ENCODE measurements at regions not wholly inside any gene's neighbourhood (a gene's known extent, or its start where the extent isn't known, plus 50 kb on each side); places are given as distances from the start of the nearest gene placed in this dataset.

DNA sequence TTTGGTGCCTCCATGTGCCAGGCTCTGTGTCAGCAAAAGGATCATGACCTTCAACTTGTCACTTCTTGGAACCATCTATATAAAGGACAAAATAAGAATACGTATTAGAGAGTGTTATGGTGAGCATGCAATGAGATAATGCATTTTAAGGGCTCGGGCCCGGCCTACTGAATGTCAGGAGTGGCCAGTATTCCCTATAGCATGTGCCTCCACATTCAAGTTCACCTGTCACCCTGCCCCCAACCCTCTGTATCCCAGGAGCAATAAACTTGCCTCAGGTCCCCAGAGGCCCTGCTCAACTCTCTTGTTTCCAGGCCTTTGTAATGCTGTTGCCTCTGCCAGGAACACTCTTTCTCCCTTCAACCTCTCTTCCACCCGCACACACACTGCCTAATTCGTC is 90.2 kb upstream of the SLC6A11 start (continued):
- TF ChIP-seq, protein P1, sequence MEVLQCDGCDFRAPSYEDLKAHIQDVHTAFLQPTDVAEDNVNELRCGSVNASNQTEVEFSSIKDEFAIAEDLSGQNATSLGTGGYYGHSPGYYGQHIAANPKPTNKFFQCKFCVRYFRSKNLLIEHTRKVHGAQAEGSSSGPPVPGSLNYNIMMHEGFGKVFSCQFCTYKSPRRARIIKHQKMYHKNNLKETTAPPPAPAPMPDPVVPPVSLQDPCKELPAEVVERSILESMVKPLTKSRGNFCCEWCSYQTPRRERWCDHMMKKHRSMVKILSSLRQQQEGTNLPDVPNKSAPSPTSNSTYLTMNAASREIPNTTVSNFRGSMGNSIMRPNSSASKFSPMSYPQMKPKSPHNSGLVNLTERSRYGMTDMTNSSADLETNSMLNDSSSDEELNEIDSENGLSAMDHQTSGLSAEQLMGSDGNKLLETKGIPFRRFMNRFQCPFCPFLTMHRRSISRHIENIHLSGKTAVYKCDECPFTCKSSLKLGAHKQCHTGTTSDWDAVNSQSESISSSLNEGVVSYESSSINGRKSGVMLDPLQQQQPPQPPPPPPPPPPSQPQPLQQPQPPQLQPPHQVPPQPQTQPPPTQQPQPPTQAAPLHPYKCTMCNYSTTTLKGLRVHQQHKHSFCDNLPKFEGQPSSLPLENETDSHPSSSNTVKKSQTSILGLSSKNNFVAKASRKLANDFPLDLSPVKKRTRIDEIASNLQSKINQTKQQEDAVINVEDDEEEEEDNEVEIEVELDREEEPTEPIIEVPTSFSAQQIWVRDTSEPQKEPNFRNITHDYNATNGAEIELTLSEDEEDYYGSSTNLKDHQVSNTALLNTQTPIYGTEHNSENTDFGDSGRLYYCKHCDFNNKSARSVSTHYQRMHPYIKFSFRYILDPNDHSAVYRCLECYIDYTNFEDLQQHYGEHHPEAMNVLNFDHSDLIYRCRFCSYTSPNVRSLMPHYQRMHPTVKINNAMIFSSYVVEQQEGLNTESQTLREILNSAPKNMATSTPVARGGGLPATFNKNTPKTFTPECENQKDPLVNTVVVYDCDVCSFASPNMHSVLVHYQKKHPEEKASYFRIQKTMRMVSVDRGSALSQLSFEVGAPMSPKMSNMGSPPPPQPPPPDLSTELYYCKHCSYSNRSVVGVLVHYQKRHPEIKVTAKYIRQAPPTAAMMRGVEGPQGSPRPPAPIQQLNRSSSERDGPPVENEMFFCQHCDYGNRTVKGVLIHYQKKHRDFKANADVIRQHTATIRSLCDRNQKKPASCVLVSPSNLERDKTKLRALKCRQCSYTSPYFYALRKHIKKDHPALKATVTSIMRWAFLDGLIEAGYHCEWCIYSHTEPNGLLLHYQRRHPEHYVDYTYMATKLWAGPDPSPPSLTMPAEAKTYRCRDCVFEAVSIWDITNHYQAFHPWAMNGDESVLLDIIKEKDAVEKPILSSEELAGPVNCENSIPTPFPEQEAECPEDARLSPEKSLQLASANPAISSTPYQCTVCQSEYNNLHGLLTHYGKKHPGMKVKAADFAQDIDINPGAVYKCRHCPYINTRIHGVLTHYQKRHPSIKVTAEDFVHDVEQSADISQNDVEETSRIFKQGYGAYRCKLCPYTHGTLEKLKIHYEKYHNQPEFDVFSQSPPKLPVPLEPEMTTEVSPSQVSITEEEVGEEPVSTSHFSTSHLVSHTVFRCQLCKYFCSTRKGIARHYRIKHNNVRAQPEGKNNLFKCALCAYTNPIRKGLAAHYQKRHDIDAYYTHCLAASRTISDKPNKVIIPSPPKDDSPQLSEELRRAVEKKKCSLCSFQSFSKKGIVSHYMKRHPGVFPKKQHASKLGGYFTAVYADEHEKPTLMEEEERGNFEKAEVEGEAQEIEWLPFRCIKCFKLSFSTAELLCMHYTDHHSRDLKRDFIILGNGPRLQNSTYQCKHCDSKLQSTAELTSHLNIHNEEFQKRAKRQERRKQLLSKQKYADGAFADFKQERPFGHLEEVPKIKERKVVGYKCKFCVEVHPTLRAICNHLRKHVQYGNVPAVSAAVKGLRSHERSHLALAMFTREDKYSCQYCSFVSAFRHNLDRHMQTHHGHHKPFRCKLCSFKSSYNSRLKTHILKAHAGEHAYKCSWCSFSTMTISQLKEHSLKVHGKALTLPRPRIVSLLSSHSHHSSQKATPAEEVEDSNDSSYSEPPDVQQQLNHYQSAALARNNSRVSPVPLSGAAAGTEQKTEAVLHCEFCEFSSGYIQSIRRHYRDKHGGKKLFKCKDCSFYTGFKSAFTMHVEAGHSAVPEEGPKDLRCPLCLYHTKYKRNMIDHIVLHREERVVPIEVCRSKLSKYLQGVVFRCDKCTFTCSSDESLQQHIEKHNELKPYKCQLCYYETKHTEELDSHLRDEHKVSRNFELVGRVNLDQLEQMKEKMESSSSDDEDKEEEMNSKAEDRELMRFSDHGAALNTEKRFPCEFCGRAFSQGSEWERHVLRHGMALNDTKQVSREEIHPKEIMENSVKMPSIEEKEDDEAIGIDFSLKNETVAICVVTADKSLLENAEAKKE (CRISPR knock-in tag; IDR thresholded peaks at IDR 0.05): no peak
- TF ChIP-seq STAT1 (IDR thresholded peaks at IDR 0.05; ENCODE audit: unreplicated experiment) (no peak), NANOG (IDR thresholded peaks at IDR 0.05; ENCODE audit: borderline replicate concordance) (no peak), CREB1 (CRISPR knock-in tag; IDR thresholded peaks at IDR 0.05; ENCODE audit: low read depth) (no peak)

DNA sequence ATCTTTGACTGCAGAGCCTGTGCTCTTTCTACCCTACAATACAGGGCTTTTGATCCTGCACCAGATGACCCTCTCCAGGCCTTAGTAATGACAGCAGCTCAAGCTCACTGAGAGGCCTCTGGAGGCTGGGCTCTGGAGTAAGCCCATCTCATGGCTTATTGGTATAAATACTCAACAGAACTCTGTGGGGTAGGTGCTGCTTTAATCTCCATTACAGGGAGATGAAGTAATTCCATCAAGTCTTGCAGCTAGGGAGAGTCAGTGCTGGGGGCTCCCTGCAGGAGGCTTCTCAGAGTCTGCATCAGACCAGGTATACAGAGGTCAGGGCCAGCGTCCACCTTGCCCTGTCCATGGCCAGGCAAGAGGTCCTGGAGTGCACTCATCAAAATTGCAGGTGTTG is 89.2 kb upstream of the SLC6A11 start:
- no peaks in the 10 kb centered on the region for H3K36me3 ChIP-seq (ENCODE audit: insufficient read depth)
- Mint-ChIP-seq H3K36me3 (ENCODE audit: low read depth) (no peaks in the 10 kb centered on the region), H3K4me1 (peaks cover 25% of the 10 kb centered on the region), H3K27me3 (ENCODE audit: insufficient read depth, low read depth, poor library complexity) (peaks cover 4% of the 10 kb centered on the region), H3K4me3 (no peak overlapping the region), H3K27ac (no peak overlapping the region), H3K9me3 (peaks cover 5% of the 10 kb centered on the region; the same call in 2 of the 3 replicates)
- no peaks in the 10 kb centered on the region for H3K27me3 ChIP-seq (ENCODE audit: insufficient read depth)
- ATAC-seq: no peak
- H3K27ac ChIP-seq (ENCODE audit: low read depth): no peak overlapping the region
- H3K9me2 ChIP-seq (ENCODE audit: insufficient read depth): no peaks in the 10 kb centered on the region
- no peak overlapping the region for H3K4me2 ChIP-seq
- no peaks in the 10 kb centered on the region for H4K20me1 ChIP-seq (replicated peaks; ENCODE audit: insufficient read depth)
- no peaks in the 10 kb centered on the region for H3K79me2 ChIP-seq (replicated peaks; ENCODE audit: insufficient read depth)
- TF ChIP-seq STAT1 (IDR thresholded peaks at IDR 0.05; ENCODE audit: unreplicated experiment) (no peak), CREB1 (CRISPR knock-in tag; IDR thresholded peaks at IDR 0.05; ENCODE audit: low read depth) (no peak), JUNB (IDR thresholded peaks at IDR 0.05; ENCODE audit: unreplicated experiment) (no peak)
- TF ChIP-seq, protein P1 (CRISPR knock-in tag; IDR thresholded peaks at IDR 0.05): no peak
- TF ChIP-seq, protein P2, sequence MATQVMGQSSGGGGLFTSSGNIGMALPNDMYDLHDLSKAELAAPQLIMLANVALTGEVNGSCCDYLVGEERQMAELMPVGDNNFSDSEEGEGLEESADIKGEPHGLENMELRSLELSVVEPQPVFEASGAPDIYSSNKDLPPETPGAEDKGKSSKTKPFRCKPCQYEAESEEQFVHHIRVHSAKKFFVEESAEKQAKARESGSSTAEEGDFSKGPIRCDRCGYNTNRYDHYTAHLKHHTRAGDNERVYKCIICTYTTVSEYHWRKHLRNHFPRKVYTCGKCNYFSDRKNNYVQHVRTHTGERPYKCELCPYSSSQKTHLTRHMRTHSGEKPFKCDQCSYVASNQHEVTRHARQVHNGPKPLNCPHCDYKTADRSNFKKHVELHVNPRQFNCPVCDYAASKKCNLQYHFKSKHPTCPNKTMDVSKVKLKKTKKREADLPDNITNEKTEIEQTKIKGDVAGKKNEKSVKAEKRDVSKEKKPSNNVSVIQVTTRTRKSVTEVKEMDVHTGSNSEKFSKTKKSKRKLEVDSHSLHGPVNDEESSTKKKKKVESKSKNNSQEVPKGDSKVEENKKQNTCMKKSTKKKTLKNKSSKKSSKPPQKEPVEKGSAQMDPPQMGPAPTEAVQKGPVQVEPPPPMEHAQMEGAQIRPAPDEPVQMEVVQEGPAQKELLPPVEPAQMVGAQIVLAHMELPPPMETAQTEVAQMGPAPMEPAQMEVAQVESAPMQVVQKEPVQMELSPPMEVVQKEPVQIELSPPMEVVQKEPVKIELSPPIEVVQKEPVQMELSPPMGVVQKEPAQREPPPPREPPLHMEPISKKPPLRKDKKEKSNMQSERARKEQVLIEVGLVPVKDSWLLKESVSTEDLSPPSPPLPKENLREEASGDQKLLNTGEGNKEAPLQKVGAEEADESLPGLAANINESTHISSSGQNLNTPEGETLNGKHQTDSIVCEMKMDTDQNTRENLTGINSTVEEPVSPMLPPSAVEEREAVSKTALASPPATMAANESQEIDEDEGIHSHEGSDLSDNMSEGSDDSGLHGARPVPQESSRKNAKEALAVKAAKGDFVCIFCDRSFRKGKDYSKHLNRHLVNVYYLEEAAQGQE (IDR thresholded peaks at IDR 0.05; ENCODE audit: unreplicated experiment): no peak
- H3K4me1 ChIP-seq (ENCODE audit: insufficient read depth): peaks cover 6% of the 10 kb centered on the region; the same call in 1 of the 2 replicates
- H3F3A ChIP-seq (replicated peaks; ENCODE audit: low read depth): no peaks in the 10 kb centered on the region
- H2AFZ ChIP-seq: no peak overlapping the region
- no peak overlapping the region for H3K4me3 ChIP-seq
- no peak for DNase-seq (ENCODE audit: low spot score)
